Stimulated activated CD8-positive, alpha-beta memory T cell treated with anti-CD3 and anti-CD28 coated beads, Interleukin-12 subunit alpha, Interleukin-12 subunit beta, amount 100 ng/mL, for 24 hours (primary cell): ENCODE measurements at regions not wholly inside any gene's neighbourhood (a gene's known extent, or its start where the extent isn't known, plus 50 kb on each side); places are given as distances from the start of the nearest gene placed in this dataset.

Experiments
- DNase-seq: peaks from one replicate; pipeline ENCODE4 v3.0.0-alpha.2; 2020; ENCODE audit errors: extremely low read depth

- DNase-seq = no peak
Measured at GRCh38 chr2:160871953-160872352, 288.3 kb upstream of the TANK start.

- no peak for DNase-seq
Measured at GRCh38 chr2:160876029-160876428, 284.2 kb upstream of the TANK start.

GRCh38 chr2:160876765-160877164 is 283.5 kb upstream of the TANK start:
- DNase-seq = no peak

- no peak for DNase-seq
Measured at GRCh38 chr2:160878618-160879017, 281.6 kb upstream of the TANK start.

- no peak for DNase-seq
Measured at GRCh38 chr2:160882906-160883305, 277.3 kb upstream of the TANK start.

GRCh38 chr2:160884056-160884455 is 276.2 kb upstream of the TANK start:
- no peak for DNase-seq

GRCh38 chr2:160889439-160890170 is 270.6 kb upstream of the TANK start:
- no peak for DNase-seq

GRCh38 chr2:160890667-160891352 is 269.4 kb upstream of the TANK start:
- no peak for DNase-seq

- no peak for DNase-seq
Measured at GRCh38 chr2:160891353-160891740, 268.9 kb upstream of the TANK start.

GRCh38 chr2:160892204-160892603 is 268.0 kb upstream of the TANK start:
- DNase-seq = no peak

- no peak for DNase-seq
Measured at GRCh38 chr2:160893581-160893980, 266.6 kb upstream of the TANK start.

- no peak for DNase-seq
Measured at GRCh38 chr2:160898581-160899307, 261.5 kb upstream of the TANK start.

GRCh38 chr2:160901613-160902012 is 258.6 kb upstream of the TANK start:
- no peak for DNase-seq

GRCh38 chr2:160905862-160906261 is 254.4 kb upstream of the TANK start:
- no peak for DNase-seq

- DNase-seq = no peak
Measured at GRCh38 chr2:160906878-160907277, 253.3 kb upstream of the TANK start.

GRCh38 chr2:160907738-160908137 is 252.5 kb upstream of the TANK start:
- no peak for DNase-seq

GRCh38 chr2:160908157-160908556 is 252.1 kb upstream of the TANK start:
- DNase-seq = no peak

GRCh38 chr2:160909781-160910242 is 250.4 kb upstream of the TANK start:
- DNase-seq = no peak

- DNase-seq = no peak
Measured at GRCh38 chr2:160910681-160911080, 249.5 kb upstream of the TANK start.

GRCh38 chr2:160911258-160911657 is 249.0 kb upstream of the TANK start:
- no peak for DNase-seq

GRCh38 chr2:160912276-160912675 is 248.0 kb upstream of the TANK start:
- DNase-seq = no peak

GRCh38 chr2:160913323-160913722 is 246.9 kb upstream of the TANK start:
- DNase-seq = no peak

GRCh38 chr2:160914217-160914616 is 246.0 kb upstream of the TANK start:
- DNase-seq = no peak
